Activated CD8-positive, alpha-beta T cell treated with anti-CD3 and anti-CD28 coated beads, Interleukin-2, amount 10 ng/mL, durations not matched to agents 7 days and 5 days (primary cell): ENCODE measurements at regions not wholly inside any gene's neighbourhood (a gene's known extent, or its start where the extent isn't known, plus 50 kb on each side); places are given as distances from the start of the nearest gene placed in this dataset.

Experiments used
- ATAC-seq: fragments of 150-1000 bp; cut with Tn5 transposase; one replicate; pipeline ENCODE4 v1.10.0; 2021; ENCODE audit warnings: moderate library complexity
- CTCF ChIA-PET: fragments of 350-600 bp; sonication (Branson Sonifier 250); formaldehyde crosslinking; loops from one replicate; lab custom pipeline; 2021; ENCODE audit warnings: antibody characterized with exemption; lab: Charles Lee
- POLR2A ChIA-PET: fragments of 350-600 bp; sonication (Branson Sonifier 250); formaldehyde crosslinking; loops from one replicate; lab custom pipeline; 2021; ENCODE audit warnings: antibody characterized with exemption; lab: Charles Lee
- DNase-seq: peaks from one replicate; pipeline ENCODE4 v3.0.0-alpha.2; 2020
- H3K27ac Mint-ChIP-seq: one replicate; pipeline ENCODE4 v1.8.0; 2021; ENCODE audit warnings: mild to moderate bottlenecking, mixed read lengths
- H3K27me3 Mint-ChIP-seq: one replicate; pipeline ENCODE4 v1.8.0; 2021; ENCODE audit warnings: low read depth, mixed read lengths
- H3K36me3 Mint-ChIP-seq: one replicate; pipeline ENCODE4 v1.8.0; 2021; ENCODE audit warnings: low read depth, mixed read lengths
- H3K4me1 Mint-ChIP-seq: one replicate; pipeline ENCODE4 v1.8.0; 2021; ENCODE audit warnings: low read depth, mixed read lengths
- H3K4me3 Mint-ChIP-seq: one replicate; pipeline ENCODE4 v1.8.0; 2021; ENCODE audit warnings: mild to moderate bottlenecking, mixed read lengths
- H3K9me3 Mint-ChIP-seq: one replicate; pipeline ENCODE4 v1.8.0; 2022; ENCODE audit warnings: mixed read lengths; ENCODE audit not compliant: insufficient read depth

DNA sequence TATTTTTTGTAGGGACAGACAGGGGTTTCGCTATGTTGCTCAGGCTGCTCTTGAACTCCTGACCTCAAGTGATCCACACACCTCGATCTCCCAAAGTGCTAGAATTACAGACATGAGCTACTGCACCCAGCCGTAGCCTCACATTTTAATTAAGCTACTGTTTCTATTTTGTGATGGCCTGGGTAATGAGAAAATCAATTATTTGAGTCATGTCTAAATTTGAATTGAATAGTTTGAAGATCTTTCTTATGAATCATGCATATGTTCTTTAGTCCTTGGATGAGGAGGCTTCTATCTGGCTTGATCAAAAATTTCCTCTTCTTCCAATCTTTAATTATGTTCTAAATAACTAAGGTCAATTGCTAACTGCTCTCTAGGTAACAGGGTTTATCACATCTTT is 175.0 kb downstream of the REEP3 start:
- ChIA-PET CTCF (no interaction called here), POLR2A (no interaction called here)
- H3K9me3 Mint-ChIP-seq: no peaks in the 10 kb centered on the region
- H3K4me1 Mint-ChIP-seq: no peaks in the 10 kb centered on the region
- no peaks in the 10 kb centered on the region for H3K27me3 Mint-ChIP-seq
- no peak for ATAC-seq
- H3K36me3 Mint-ChIP-seq: no peaks in the 10 kb centered on the region
- no peak overlapping the region for H3K4me3 Mint-ChIP-seq
- DNase-seq: no peak
- H3K27ac Mint-ChIP-seq: no peak overlapping the region

DNA sequence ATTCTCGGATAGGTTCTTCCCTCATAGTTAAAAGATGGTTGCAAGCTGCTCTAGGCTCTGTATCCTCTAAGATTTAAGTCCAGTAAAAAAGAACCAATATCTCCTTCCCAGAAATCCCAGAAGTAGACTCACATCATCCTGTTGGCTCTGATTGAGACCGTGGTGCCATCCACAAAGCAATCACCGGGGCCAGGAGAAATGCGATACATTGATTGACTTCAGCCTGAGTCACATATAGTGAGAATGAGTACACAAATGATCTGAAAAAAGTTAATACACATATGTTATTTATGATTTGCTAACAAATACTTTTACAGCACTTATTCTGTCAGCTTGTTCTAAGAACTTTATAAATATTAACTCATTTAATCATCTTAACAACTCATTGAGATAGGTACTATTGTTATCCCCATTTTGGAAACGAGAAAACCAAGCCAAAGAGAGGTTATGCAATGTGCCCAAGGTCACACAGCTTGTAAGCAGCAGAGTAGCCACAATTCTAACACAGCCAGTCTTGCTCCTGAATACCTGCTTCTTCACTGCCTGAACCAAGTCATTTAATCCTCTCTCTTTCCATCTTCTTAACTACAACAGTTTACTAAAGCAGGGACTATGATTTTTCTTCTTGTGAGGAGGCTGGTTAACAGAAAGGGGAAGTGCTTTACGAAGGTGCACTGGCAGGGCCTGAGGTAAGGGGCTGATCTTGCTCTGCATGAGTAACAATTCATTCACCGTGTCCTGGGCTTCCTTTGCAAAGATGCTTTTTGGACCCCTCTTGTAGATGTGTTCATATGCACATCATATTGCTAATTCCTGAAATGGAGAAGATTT is 177.0 kb downstream of the REEP3 start:
- Mint-ChIP-seq H3K27me3 (no peaks in the 10 kb centered on the region), H3K9me3 (no peaks in the 10 kb centered on the region), H3K36me3 (no peaks in the 10 kb centered on the region), H3K4me3 (no peak overlapping the region), H3K27ac (no peak overlapping the region), H3K4me1 (no peaks in the 10 kb centered on the region)
- no peak for ATAC-seq
- ChIA-PET CTCF (interaction anchor here (1.0 kb wide), 1 partner anchor 539 kb away, joined by 3 read pairs; no protein-coding TSS in a partner anchor), POLR2A (no interaction called here)
- no peak for DNase-seq

DNA sequence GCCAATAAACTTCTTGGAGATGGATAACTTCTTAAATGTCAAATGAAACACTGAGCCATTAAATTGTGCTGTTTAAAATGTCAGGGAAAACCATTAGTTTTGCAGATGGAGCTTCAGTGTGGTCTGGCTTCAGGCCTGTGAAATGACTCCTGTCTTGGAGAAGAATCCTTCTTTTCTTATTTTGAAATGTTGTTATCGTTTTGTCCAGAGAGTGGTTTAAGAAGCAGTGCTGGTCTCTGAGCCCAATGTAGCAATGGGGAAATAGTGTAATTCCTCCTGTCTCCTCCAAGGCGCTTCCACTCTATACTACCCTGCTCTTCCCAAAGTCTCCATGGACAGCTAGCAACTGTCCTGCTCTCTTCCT is 177.6 kb downstream of the REEP3 start:
- H3K27me3 Mint-ChIP-seq: no peaks in the 10 kb centered on the region
- DNase-seq: no peak
- POLR2A ChIA-PET: no interaction called here
- H3K27ac Mint-ChIP-seq: no peak overlapping the region
- H3K4me3 Mint-ChIP-seq: no peak overlapping the region
- H3K9me3 Mint-ChIP-seq: no peaks in the 10 kb centered on the region
- no peaks in the 10 kb centered on the region for H3K4me1 Mint-ChIP-seq
- CTCF ChIA-PET: interaction anchor here (1.0 kb wide), 1 partner anchor 540 kb away, joined by 3 read pairs; no protein-coding TSS in a partner anchor
- no peak for ATAC-seq
- no peaks in the 10 kb centered on the region for H3K36me3 Mint-ChIP-seq

DNA sequence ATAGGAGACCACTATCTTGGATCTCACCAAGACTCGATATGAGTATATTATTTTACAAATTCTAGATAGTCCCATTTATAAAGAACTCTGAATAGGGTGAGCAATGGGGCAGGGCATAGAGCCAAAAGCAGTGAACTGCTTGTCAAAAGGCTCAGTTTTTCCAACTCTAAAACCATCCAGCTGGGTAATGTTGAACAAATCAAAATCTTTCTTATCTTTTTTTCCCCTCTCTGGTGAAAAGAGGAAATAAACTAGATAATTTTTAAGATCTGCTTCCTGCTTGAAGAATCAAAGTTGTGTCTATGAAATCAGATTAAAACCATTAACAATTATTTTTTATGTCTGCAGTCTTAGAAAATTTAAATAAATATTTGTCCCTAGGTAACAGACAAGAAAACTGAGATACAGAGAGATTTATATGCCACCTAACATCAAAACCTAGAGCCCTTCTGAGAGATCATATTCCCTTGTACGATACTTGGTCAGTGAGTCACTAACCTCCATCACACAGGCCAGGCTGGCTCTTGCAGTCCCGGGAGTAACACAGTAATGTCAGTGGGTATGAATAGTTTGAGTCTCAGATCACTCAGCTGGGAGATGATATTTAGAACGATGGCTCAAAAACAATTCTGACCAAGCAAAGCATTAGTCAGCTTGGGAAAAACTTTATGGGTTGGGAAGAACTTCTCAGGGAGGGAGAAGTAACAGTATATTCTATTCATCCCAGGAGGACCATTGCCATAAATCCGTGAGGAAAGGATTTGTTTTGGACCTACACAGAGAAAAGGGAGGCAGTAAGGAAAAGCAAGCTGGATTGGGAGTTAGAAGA is 178.8 kb downstream of the REEP3 start:
- no peaks in the 10 kb centered on the region for H3K4me1 Mint-ChIP-seq
- POLR2A ChIA-PET: no interaction called here
- H3K9me3 Mint-ChIP-seq: no peaks in the 10 kb centered on the region
- peaks cover 2% of the 10 kb centered on the region for H3K36me3 Mint-ChIP-seq
- no peaks in the 10 kb centered on the region for H3K27me3 Mint-ChIP-seq
- DNase-seq: no peak
- no peak overlapping the region for H3K4me3 Mint-ChIP-seq
- no peak for ATAC-seq
- no peak overlapping the region for H3K27ac Mint-ChIP-seq
- CTCF ChIA-PET: interaction anchor here (0.5 to 2.0 kb wide), 2 partner anchors 20 to 1252 kb away, joined by 3 to 10 read pairs; no protein-coding TSS in a partner anchor

DNA sequence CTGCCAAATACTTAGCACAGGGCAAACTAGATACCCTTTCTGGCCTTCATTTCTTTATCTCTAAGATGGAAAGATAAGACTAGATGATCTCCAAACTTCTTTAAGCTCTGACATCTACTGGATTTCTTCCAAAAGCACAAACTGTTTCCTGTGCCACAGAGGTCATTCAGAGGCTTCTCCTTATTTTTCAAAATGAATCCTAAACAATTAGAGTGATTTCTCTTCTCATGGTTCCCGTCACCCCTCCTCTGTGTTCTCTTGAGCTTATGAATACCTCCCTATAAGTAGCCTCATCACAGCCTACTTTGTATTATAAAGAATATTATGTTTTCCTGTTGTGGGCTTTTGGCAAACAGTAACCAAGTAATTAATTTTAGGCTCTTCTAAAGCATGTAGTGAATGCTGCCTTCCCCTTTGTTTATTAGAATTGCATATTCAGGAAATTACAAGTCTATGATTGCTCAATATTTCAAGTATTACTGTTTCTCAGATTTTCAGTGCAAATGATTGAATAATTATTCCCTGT is 179.5 kb downstream of the REEP3 start:
- CTCF ChIA-PET: interaction anchor here (0.5 to 2.0 kb wide), 2 partner anchors 19 to 1253 kb away, joined by 3 to 10 read pairs; no protein-coding TSS in a partner anchor
- Mint-ChIP-seq H3K36me3 (peaks cover 2% of the 10 kb centered on the region), H3K4me1 (no peaks in the 10 kb centered on the region), H3K4me3 (no peak overlapping the region), H3K27me3 (no peaks in the 10 kb centered on the region), H3K9me3 (no peaks in the 10 kb centered on the region), H3K27ac (no peak overlapping the region)
- no peak for ATAC-seq
- DNase-seq: no peak
- POLR2A ChIA-PET: no interaction called here

DNA sequence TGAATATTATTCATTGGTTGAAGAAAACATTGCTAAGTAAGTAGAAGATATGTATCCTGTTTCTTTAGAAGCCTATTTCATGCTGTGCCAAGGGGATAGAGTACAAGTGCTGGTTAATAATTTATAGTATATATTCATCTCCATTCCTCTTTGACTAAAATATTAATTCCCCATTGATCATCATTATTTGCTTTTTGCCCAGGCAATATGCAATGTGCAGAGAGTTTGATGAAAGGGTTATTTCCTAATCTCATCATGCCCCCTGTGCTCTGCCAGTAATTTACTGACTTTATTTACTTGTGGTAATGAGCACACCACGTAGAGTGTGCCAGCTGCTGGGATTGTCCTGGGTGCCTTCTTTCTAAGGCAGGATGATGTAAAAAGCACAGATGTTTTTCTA is 180.9 kb downstream of the REEP3 start:
- no peaks in the 10 kb centered on the region for H3K9me3 Mint-ChIP-seq
- no peak overlapping the region for H3K4me3 Mint-ChIP-seq
- peaks cover 2% of the 10 kb centered on the region for H3K36me3 Mint-ChIP-seq
- H3K27me3 Mint-ChIP-seq: no peaks in the 10 kb centered on the region
- peaks cover 5% of the 10 kb centered on the region for H3K4me1 Mint-ChIP-seq
- CTCF ChIA-PET: interaction anchor here (0.6 kb wide), 1 partner anchor 129 kb away, joined by 3 read pairs; no protein-coding TSS in a partner anchor
- DNase-seq (no peak), ATAC-seq (no peak)
- POLR2A ChIA-PET: no interaction called here
- H3K27ac Mint-ChIP-seq: no peak overlapping the region

DNA sequence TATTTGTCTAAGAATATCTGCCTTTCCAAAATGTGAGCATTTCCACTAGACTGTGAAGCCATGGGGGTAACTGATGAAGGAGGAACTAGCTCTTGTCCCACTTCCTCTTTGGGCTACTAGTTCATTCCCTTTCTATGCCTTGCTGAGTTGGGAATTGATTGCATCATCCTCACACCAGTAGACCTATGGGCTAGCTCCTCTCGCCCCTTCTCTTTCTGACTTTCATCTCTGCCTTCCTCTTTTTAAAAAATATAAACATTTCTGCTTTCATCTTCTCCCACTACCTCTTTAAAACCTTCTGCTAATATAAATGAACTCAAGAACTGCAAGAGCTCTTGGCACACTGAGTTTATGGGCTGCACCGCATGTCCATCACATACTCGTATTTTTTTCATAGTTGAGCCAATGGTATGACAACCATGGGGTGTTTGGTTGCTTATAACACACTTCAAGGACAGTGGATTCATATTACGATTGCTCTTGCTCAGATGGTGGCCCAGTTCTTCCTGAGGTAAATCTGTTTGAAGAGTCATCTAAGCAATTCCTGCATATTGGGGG is 182.0 kb downstream of the REEP3 start:
- Mint-ChIP-seq H3K36me3 (peaks cover 2% of the 10 kb centered on the region), H3K4me3 (no peak overlapping the region), H3K27ac (no peak overlapping the region), H3K27me3 (no peaks in the 10 kb centered on the region), H3K4me1 (peaks cover 9% of the 10 kb centered on the region), H3K9me3 (no peaks in the 10 kb centered on the region)
- no peak for ATAC-seq
- DNase-seq: no peak
- POLR2A ChIA-PET: no interaction called here
- CTCF ChIA-PET: interaction anchor here (1.1 to 1.3 kb wide), 2 partner anchors 13 to 17 kb away, joined by 4 to 5 read pairs; no protein-coding TSS in a partner anchor

DNA sequence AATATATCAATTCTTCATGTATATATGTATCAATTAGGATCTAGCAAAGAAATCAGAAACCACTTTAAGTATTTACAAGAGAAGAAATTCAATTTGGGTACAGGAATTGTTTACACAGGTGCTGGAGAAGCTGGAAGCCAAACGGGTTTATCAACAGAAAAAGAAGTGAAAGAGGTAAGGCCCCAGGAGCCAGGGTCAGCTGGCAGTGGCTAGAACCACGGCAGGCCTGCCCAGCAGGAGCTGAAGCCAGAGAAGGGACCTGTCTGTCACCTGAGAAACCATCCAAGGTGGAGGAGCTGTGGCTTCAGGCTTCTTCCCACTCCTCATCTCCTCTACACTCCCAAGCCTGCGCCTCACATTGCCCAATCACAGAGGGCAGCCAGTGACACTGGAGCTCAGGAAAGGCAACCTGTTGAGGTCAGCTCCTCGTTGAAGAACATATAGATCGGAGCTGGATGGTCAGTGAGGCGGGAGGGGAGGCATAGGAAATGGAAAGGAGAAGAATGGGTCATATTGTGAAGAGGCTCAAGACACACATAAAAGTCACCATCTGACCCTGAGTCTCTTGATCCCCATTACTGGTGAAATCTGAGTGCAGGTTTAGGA is 182.6 kb downstream of the REEP3 start:
- H3K36me3 Mint-ChIP-seq: peaks cover 2% of the 10 kb centered on the region
- no peak overlapping the region for H3K4me3 Mint-ChIP-seq
- ATAC-seq (no peak), DNase-seq (no peak)
- H3K27ac Mint-ChIP-seq: no peak overlapping the region
- no peaks in the 10 kb centered on the region for H3K9me3 Mint-ChIP-seq
- peaks cover 9% of the 10 kb centered on the region for H3K4me1 Mint-ChIP-seq
- H3K27me3 Mint-ChIP-seq: no peaks in the 10 kb centered on the region
- CTCF ChIA-PET: interaction anchor here (1.1 to 1.3 kb wide), 2 partner anchors 13 to 16 kb away, joined by 4 to 5 read pairs; no protein-coding TSS in a partner anchor
- POLR2A ChIA-PET: no interaction called here

DNA sequence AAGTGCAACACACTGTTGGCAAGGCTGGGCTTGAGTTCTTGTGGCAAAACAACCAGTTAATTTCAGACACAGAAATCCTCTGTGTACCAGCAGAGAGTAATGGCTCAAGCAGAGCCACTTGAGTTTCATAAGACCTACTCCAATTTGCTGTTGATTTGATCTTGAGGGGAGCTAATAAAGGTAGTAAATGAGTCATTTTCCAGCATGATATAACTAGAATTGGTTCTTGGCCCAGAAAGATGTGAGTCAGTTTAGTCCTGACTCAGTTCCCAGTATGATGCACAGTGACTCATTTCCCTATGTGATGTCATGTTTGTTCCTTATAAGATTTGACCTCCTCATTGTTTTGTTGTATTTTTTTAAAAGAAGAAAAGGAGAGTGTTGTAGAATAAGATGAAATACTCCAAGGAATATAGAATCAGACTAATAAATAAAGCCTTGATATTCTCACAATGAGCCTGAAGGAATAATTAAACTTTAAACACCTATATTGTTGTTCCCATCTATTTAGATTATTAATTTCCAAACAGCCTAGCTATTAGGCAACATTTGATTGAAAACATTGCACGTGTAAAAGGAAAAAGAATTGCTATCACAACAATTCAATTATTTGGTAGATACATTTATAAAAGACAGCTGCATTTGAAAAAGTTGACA is 186.2 kb downstream of the REEP3 start:
- no peak overlapping the region for H3K27ac Mint-ChIP-seq
- ATAC-seq (peak; percentile 58), DNase-seq (no peak)
- CTCF ChIA-PET: interaction anchor here (0.8 to 3.0 kb wide), 4 partner anchors 9 to 550 kb away, joined by 4 to 23 read pairs (median 4); no protein-coding TSS in a partner anchor
- H3K4me1 Mint-ChIP-seq: peaks cover 9% of the 10 kb centered on the region
- H3K27me3 Mint-ChIP-seq: no peaks in the 10 kb centered on the region
- no peak overlapping the region for H3K4me3 Mint-ChIP-seq
- H3K9me3 Mint-ChIP-seq: no peaks in the 10 kb centered on the region
- H3K36me3 Mint-ChIP-seq: peaks cover 2% of the 10 kb centered on the region
- POLR2A ChIA-PET: no interaction called here

DNA sequence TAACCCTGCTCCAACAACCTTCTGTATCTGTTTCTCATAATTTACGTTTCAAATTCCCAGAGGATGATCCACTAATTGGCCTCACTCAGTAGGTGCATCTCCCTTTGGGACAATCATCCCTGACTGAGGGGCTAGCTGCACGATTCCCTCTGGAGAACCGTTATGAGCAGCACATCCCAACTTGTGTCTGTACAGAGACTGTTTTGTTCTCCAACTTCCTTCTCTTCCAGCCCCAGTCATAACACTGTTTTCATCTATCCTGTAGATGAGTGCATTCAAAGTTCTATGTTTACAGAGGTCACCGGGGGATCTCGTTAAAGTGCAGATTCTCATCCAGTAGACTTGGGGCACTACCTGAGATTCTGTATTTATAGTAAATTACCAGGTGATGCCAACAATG is 187.2 kb downstream of the REEP3 start:
- ATAC-seq (no peak), DNase-seq (no peak)
- Mint-ChIP-seq H3K27ac (no peak overlapping the region), H3K4me1 (peaks cover 9% of the 10 kb centered on the region), H3K27me3 (no peaks in the 10 kb centered on the region), H3K9me3 (no peaks in the 10 kb centered on the region), H3K4me3 (no peak overlapping the region), H3K36me3 (peaks cover 2% of the 10 kb centered on the region)
- ChIA-PET CTCF (interaction anchor here (3.0 kb wide), 1 partner anchor 11 kb away, joined by 23 read pairs; no protein-coding TSS in a partner anchor), POLR2A (no interaction called here)

DNA sequence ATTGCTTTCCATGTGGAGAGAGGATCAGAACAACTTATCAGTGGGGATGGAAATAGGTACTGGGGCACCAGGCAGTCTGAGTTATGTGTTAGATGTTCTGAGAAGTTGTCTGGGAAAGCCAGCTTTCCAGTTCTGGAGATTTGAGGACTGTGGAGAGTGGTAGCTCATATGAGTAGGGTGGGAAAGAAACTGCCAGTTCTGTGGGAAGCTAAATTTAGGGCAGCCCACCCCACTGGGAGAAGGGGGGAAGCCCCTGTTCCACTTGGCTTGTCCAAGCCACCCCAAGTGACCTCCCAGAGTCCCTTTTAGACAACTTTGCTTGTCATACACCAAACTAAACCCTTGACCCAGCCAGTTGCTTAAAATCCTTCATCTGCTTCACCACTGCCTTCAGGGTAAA is 189.5 kb downstream of the REEP3 start:
- ATAC-seq (no peak), DNase-seq (no peak)
- peaks cover 9% of the 10 kb centered on the region for H3K4me1 Mint-ChIP-seq
- H3K4me3 Mint-ChIP-seq: no peak overlapping the region
- ChIA-PET POLR2A (no interaction called here), CTCF (interaction anchor here (1.3 kb wide), 2 partner anchors 9 to 12 kb away, joined by 3 to 4 read pairs; no protein-coding TSS in a partner anchor)
- H3K36me3 Mint-ChIP-seq: no peaks in the 10 kb centered on the region
- H3K27me3 Mint-ChIP-seq: no peaks in the 10 kb centered on the region
- no peak overlapping the region for H3K27ac Mint-ChIP-seq
- no peaks in the 10 kb centered on the region for H3K9me3 Mint-ChIP-seq
